A673 (cell line): ENCODE measurements at regions not wholly inside any gene's neighbourhood (a gene's known extent, or its start where the extent isn't known, plus 50 kb on each side); places are given as distances from the start of the nearest gene placed in this dataset.

Source experiments
- CTCF ChIP-seq: fragments of 300-800, 200-600 bp; sonication (generic); conservative IDR thresholded peaks from 2 replicates; pipeline ENCODE4 v1.5.1; 2017; ENCODE audit warnings: low read depth, mild to moderate bottlenecking, antibody characterized with exemption, low read length, moderate library complexity, mixed read lengths
- EZH2 ChIP-seq: fragments of 200-600 bp; sonication (generic); IDR thresholded peaks from 2 replicates; pipeline ENCODE4 v1.6.1; 2017; ENCODE audit warnings: borderline replicate concordance, low read depth, mild to moderate bottlenecking, mixed read lengths, antibody characterized with exemption, low read length; ENCODE audit not compliant: poor library complexity, severe bottlenecking

GRCh38 chr9:7622481-7622880 is 177.1 kb downstream of the DMAC1 start:
- TF ChIP-seq CTCF (no peak), EZH2 (no peak)
